ENCODE measurements at regions not wholly inside any gene's neighbourhood (a gene's known extent, or its start where the extent isn't known, plus 50 kb on each side); places are given as distances from the start of the nearest gene placed in this dataset.
A peak's percentile ranks its signal among the peaks of the same experiment; 100 is the strongest.
"Not testable (repeated sequence)": the region's sequence is repeated elsewhere in the genome, so short reads cannot be mapped to it uniquely, and the experiment has no call there.

GRCh38 chr9:93891549-93892310, 63.4 kb downstream of the BARX1 start:
- DNase-seq (no peak), ATAC-seq (no peak)
- no peak overlapping the region for H3K27ac Mint-ChIP-seq
- no peak overlapping the region for H3K4me3 Mint-ChIP-seq
- H3K9me3 Mint-ChIP-seq = peaks cover 0 to 31% of the 10 kb centered on the region in 2 donors
- no peaks in the 10 kb centered on the region for H3K4me1 Mint-ChIP-seq
- no peaks in the 10 kb centered on the region for H3K27me3 Mint-ChIP-seq

- Mint-ChIP-seq H3K27me3 (no peaks in the 10 kb centered on the region), H3K4me3 (no peak overlapping the region), H3K9me3 (peaks cover 0 to 31% of the 10 kb centered on the region in 2 donors), H3K27ac (peak overlapping the region in 1 of 2 donors; percentile 44), H3K4me1 (no peaks in the 10 kb centered on the region)
- DNase-seq (no peak), ATAC-seq (no peak)
These were observed 64.1 kb downstream of the BARX1 start for GRCh38 chr9:93891050-93891449.

GRCh38 chr9:93890436-93890935, 64.7 kb downstream of the BARX1 start:
- ATAC-seq (no peak), DNase-seq (no peak)
- no peak overlapping the region for H3K27ac Mint-ChIP-seq
- H3K4me1 Mint-ChIP-seq = no peaks in the 10 kb centered on the region
- peaks cover 0 to 31% of the 10 kb centered on the region in 2 donors for H3K9me3 Mint-ChIP-seq
- H3K27me3 Mint-ChIP-seq = no peaks in the 10 kb centered on the region
- no peak overlapping the region for H3K4me3 Mint-ChIP-seq

GRCh38 chr9:93886911-93887310, 68.2 kb downstream of the BARX1 start:
- ATAC-seq = no peak
- Mint-ChIP-seq H3K9me3 (peaks cover 0 to 20% of the 10 kb centered on the region in 2 donors), H3K4me3 (no peak overlapping the region), H3K4me1 (no peaks in the 10 kb centered on the region), H3K27me3 (peaks cover 3% of the 10 kb centered on the region), H3K27ac (no peak overlapping the region)
- DNase-seq = no peak

- H3K4me3 Mint-ChIP-seq = no peak overlapping the region
- H3K27ac Mint-ChIP-seq = no peak overlapping the region
- peaks cover 0 to 5% of the 10 kb centered on the region in 2 donors for H3K9me3 Mint-ChIP-seq
- H3K27me3 Mint-ChIP-seq = peaks cover 8% of the 10 kb centered on the region
- no peak for ATAC-seq
- no peaks in the 10 kb centered on the region for H3K4me1 Mint-ChIP-seq
- DNase-seq = no peak
These were observed 70.3 kb downstream of the BARX1 start for GRCh38 chr9:93884808-93885207.

GRCh38 chr9:93879662-93880407, 75.3 kb downstream of the BARX1 start:
- H3K4me3 Mint-ChIP-seq, H3K27ac Mint-ChIP-seq, H3K4me1 Mint-ChIP-seq, ATAC-seq, DNase-seq, H3K9me3 Mint-ChIP-seq, H3K27me3 Mint-ChIP-seq: not testable (repeated sequence)

- ATAC-seq = no peak
- DNase-seq = no peak
- no peak overlapping the region for H3K27ac Mint-ChIP-seq
- H3K4me3 Mint-ChIP-seq = no peak overlapping the region
- H3K9me3 Mint-ChIP-seq = peaks cover 19 to 27% of the 10 kb centered on the region in 2 donors
- H3K4me1 Mint-ChIP-seq = no peaks in the 10 kb centered on the region
- H3K27me3 Mint-ChIP-seq = peaks cover 8% of the 10 kb centered on the region
These were observed 79.8 kb downstream of the BARX1 start for GRCh38 chr9:93875330-93875729.

- Mint-ChIP-seq H3K4me1 (no peaks in the 10 kb centered on the region), H3K4me3 (no peak overlapping the region), H3K27ac (no peak overlapping the region), H3K9me3 (peaks cover 19 to 27% of the 10 kb centered on the region in 2 donors), H3K27me3 (peaks cover 8% of the 10 kb centered on the region)
- DNase-seq (no peak), ATAC-seq (no peak)
These were observed 80.9 kb downstream of the BARX1 start for GRCh38 chr9:93874242-93874641.

GRCh38 chr9:93871286-93871685, 83.9 kb downstream of the BARX1 start:
- ATAC-seq (no peak), DNase-seq (no peak)
- H3K9me3 Mint-ChIP-seq = peaks cover 19 to 27% of the 10 kb centered on the region in 2 donors
- no peak overlapping the region for H3K4me3 Mint-ChIP-seq
- peaks cover 8% of the 10 kb centered on the region for H3K27me3 Mint-ChIP-seq
- no peaks in the 10 kb centered on the region for H3K4me1 Mint-ChIP-seq
- H3K27ac Mint-ChIP-seq = no peak overlapping the region

GRCh38 chr9:93869863-93870262, 85.3 kb downstream of the BARX1 start:
- no peak overlapping the region for H3K4me3 Mint-ChIP-seq
- H3K4me1 Mint-ChIP-seq = no peaks in the 10 kb centered on the region
- ATAC-seq (no peak), DNase-seq (no peak)
- no peak overlapping the region for H3K27ac Mint-ChIP-seq
- peaks cover 13 to 19% of the 10 kb centered on the region in 2 donors for H3K9me3 Mint-ChIP-seq
- peaks cover 8% of the 10 kb centered on the region for H3K27me3 Mint-ChIP-seq

GRCh38 chr9:93869088-93869487, 86.1 kb downstream of the BARX1 start:
- DNase-seq = no peak
- Mint-ChIP-seq H3K27me3 (peaks cover 8% of the 10 kb centered on the region), H3K9me3 (peaks cover 11 to 12% of the 10 kb centered on the region in 2 donors), H3K4me3 (no peak overlapping the region), H3K27ac (no peak overlapping the region), H3K4me1 (no peaks in the 10 kb centered on the region)
- ATAC-seq = no peak

- H3K4me1 Mint-ChIP-seq = no peaks in the 10 kb centered on the region
These were observed 89.4 kb downstream of the BARX1 start for GRCh38 chr9:93865716-93866115.

GRCh38 chr9:93865245-93865644, 89.9 kb downstream of the BARX1 start:
- ATAC-seq (no peak), DNase-seq (no peak)
- Mint-ChIP-seq H3K4me3 (no peak overlapping the region), H3K9me3 (no peaks in the 10 kb centered on the region), H3K4me1 (no peaks in the 10 kb centered on the region), H3K27me3 (peaks cover 19% of the 10 kb centered on the region), H3K27ac (no peak overlapping the region)

More at GRCh38 chr9:93865716-93866115, 89.4 kb downstream of the BARX1 start:
- Mint-ChIP-seq H3K4me3 (no peak overlapping the region), H3K27me3 (peaks cover 14% of the 10 kb centered on the region), H3K9me3 (no peaks in the 10 kb centered on the region), H3K27ac (no peak overlapping the region)
- DNase-seq (no peak), ATAC-seq (peak; percentile 26)

GRCh38 chr9:93864840-93865239, 90.3 kb downstream of the BARX1 start:
- Mint-ChIP-seq H3K27me3 (peaks cover 23% of the 10 kb centered on the region), H3K27ac (no peak overlapping the region), H3K9me3 (no peaks in the 10 kb centered on the region), H3K4me1 (no peaks in the 10 kb centered on the region), H3K4me3 (no peak overlapping the region)
- no peak for DNase-seq
- ATAC-seq = peak; percentile 35

- no peak for ATAC-seq
- H3K27ac Mint-ChIP-seq = no peak overlapping the region
- H3K27me3 Mint-ChIP-seq = peaks cover 31% of the 10 kb centered on the region
- DNase-seq = no peak
- H3K4me1 Mint-ChIP-seq = no peaks in the 10 kb centered on the region
- no peak overlapping the region for H3K4me3 Mint-ChIP-seq
- H3K9me3 Mint-ChIP-seq = no peaks in the 10 kb centered on the region
These were observed 91.1 kb downstream of the BARX1 start for GRCh38 chr9:93864032-93864431.

- Mint-ChIP-seq H3K4me3 (no peak overlapping the region), H3K4me1 (no peaks in the 10 kb centered on the region), H3K27ac (no peak overlapping the region), H3K9me3 (no peaks in the 10 kb centered on the region), H3K27me3 (peaks cover 41% of the 10 kb centered on the region)
- ATAC-seq (no peak), DNase-seq (no peak)
These were observed 92.1 kb downstream of the BARX1 start for GRCh38 chr9:93862877-93863545.
